ENCODE measurements at regions not wholly inside any gene's neighbourhood (a gene's known extent, or its start where the extent isn't known, plus 50 kb on each side); places are given as distances from the start of the nearest gene placed in this dataset.

DNA sequence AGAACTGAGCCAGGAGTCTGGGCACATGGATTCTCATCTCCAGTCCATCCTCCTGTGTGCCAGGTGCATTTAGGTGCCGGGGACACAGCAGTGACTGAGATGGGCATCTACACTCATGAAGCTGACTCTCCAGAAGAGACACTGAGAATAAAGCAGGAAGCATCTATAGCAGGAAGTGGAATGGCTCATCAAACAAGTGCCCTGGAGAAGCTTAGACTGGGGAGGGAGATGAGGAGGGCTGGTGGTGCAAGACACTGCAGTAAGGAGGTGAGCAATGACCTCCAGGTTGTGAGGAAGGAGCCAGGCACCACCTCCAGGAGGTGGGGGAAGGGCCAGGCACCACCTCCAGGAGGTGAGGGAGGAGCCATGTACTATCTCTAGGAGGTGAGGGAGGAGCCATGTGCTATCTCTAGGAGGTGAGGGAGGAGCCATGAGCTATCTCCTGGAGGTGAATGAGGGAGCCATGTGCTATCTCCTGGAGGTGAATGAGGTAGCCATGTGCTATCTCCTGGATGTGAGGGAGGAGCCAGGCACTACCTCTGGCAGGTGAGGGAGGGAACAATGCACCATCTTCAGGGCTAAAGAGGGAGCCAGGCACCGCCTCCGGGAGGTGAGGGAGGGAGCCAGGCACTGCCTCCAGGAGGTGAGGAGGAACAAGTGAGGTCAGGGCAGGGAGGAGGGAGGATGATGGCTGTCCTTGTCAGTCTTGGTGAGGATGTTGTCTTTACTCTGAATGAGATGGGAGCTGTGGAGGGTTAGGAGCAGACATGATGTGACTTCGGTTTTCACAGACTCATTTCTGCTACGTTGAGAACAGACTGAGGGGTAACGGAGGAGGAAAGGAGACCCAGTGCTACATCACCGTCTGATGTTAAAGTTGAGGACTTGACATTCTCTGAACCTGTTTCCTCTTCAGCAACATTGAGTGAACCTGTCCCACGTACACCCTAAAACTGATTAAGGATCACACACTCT, 961.9 kb upstream of the TMEM132C start:
- Histone ChIP-seq H3K27ac (no peak overlapping the region), H3K27me3 (ENCODE audit: insufficient read depth, low read depth, severe bottlenecking) (no peaks in the 10 kb centered on the region), H3K36me3 (no peaks in the 10 kb centered on the region), H3K9me3 (ENCODE audit: severe bottlenecking) (no peaks in the 10 kb centered on the region), H3K4me3 (ENCODE audit: low read depth, low read length) (no peak overlapping the region)
- no peak for DNase-seq
- TF ChIP-seq, protein P1, sequence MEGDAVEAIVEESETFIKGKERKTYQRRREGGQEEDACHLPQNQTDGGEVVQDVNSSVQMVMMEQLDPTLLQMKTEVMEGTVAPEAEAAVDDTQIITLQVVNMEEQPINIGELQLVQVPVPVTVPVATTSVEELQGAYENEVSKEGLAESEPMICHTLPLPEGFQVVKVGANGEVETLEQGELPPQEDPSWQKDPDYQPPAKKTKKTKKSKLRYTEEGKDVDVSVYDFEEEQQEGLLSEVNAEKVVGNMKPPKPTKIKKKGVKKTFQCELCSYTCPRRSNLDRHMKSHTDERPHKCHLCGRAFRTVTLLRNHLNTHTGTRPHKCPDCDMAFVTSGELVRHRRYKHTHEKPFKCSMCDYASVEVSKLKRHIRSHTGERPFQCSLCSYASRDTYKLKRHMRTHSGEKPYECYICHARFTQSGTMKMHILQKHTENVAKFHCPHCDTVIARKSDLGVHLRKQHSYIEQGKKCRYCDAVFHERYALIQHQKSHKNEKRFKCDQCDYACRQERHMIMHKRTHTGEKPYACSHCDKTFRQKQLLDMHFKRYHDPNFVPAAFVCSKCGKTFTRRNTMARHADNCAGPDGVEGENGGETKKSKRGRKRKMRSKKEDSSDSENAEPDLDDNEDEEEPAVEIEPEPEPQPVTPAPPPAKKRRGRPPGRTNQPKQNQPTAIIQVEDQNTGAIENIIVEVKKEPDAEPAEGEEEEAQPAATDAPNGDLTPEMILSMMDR (IDR thresholded peaks at IDR 0.05; ENCODE audit: low read depth, low read length): no peak

DNA sequence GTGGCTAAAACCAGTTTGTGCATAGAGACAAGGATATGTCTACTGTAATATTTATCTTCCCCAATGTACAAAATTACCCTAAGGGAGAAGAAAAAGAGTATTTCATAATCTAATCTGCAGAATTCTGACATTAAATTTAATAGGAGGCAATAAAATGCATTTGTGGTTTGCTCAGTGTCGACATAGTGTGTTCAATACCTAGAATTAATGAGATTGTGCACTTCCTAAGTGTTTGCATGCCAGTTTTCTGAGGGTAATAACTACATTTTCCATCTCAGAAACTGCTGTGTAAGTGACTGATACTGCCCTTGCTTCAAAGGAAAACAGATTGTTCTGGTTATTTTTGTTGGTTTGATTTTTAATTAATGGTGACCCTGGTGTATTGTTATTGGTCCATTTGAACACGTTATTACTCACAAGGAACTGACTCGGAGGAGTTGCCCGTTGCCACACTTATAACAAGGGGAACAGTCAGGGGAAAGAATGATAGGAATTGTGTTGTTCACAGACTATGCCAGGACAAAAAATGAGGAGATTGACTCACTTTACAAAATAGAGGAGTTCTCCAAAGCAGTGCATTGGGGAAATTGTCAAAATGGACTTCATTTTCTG, 960.3 kb upstream of the TMEM132C start:
- H3K27me3 ChIP-seq (ENCODE audit: insufficient read depth, low read depth, severe bottlenecking): no peaks in the 10 kb centered on the region
- H3K27ac ChIP-seq: no peak overlapping the region
- no peak overlapping the region for H3K4me3 ChIP-seq (ENCODE audit: low read depth, low read length)
- H3K36me3 ChIP-seq: no peaks in the 10 kb centered on the region
- no peak for DNase-seq
- TF ChIP-seq, protein P1 (IDR thresholded peaks at IDR 0.05; ENCODE audit: low read depth, low read length): no peak
- no peaks in the 10 kb centered on the region for H3K9me3 ChIP-seq (ENCODE audit: severe bottlenecking)

DNA sequence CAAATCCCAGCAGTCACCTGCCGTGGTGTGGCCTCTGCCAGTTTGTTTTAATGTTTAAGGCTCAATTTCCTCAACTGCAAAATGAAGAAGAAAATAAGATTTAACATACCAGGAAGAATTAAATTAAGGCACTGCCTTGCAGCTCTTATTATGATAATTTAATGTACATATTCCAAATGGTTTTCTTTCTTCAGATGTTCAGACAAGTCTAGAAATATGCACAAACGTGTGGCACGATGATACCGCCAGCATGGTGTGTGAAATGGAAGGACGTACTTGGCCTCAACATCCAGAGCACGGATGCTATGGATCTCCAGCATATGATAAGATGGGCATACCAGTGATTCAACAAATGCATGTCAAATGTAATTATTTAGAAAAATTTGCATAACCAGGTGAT, 959.4 kb upstream of the TMEM132C start:
- no peak for DNase-seq
- Histone ChIP-seq H3K27me3 (ENCODE audit: insufficient read depth, low read depth, severe bottlenecking) (no peaks in the 10 kb centered on the region), H3K27ac (no peak overlapping the region), H3K36me3 (no peaks in the 10 kb centered on the region), H3K4me3 (ENCODE audit: low read depth, low read length) (no peak overlapping the region), H3K9me3 (ENCODE audit: severe bottlenecking) (no peaks in the 10 kb centered on the region)
- TF ChIP-seq, protein P1 (IDR thresholded peaks at IDR 0.05; ENCODE audit: low read depth, low read length): no peak

DNA sequence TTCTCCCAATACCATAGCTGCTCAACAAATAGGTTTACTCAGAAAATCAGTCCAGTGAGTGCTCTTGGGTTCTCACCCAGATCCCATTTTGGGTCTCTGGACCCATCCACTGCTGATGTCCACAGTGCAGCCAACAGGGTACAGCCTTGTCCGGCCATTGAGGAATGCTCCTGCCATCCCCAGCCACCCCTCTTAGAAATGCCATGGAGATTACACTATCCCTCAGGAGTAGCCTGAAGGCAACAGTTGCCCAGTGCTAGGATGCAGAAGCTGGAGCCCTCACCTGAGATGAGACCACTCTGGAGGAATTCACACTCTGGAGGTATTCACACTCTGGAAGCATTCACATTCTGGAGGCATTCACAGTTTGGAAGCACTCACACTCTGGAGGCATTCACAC, 958.8 kb upstream of the TMEM132C start:
- TF ChIP-seq, protein P1 (IDR thresholded peaks at IDR 0.05; ENCODE audit: low read depth, low read length): no peak
- Histone ChIP-seq H3K36me3 (no peaks in the 10 kb centered on the region), H3K9me3 (ENCODE audit: severe bottlenecking) (no peaks in the 10 kb centered on the region), H3K4me3 (ENCODE audit: low read depth, low read length) (no peak overlapping the region), H3K27me3 (ENCODE audit: insufficient read depth, low read depth, severe bottlenecking) (no peaks in the 10 kb centered on the region), H3K27ac (no peak overlapping the region)
- no peak for DNase-seq

DNA sequence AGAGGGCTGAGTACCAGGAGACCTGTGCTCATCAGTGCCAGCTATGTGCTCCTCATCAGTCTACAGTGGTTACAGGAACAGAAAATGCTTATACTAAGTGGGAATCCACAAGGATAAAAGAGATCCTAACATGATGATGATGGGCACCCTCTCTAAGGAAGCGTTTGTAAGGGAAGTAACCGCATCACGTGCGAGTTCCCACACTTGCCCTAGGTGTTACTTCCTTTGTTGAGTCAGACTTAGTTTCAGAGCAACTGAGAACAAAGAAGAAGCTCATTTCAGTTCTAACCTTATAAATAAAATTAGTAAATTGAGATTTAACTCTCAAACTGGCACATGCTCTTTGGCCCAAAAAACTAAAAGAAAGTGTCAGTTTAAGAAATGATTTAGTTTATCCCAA, 956.4 kb upstream of the TMEM132C start:
- Histone ChIP-seq H3K4me3 (ENCODE audit: low read depth, low read length) (no peak overlapping the region), H3K9me3 (ENCODE audit: severe bottlenecking) (no peaks in the 10 kb centered on the region), H3K27ac (no peak overlapping the region), H3K27me3 (ENCODE audit: insufficient read depth, low read depth, severe bottlenecking) (no peaks in the 10 kb centered on the region), H3K36me3 (no peaks in the 10 kb centered on the region)
- no peak for DNase-seq
- TF ChIP-seq, protein P1 (IDR thresholded peaks at IDR 0.05; ENCODE audit: low read depth, low read length): no peak
